AG04449 (cell line): ENCODE measurements at regions not wholly inside any gene's neighbourhood (a gene's known extent, or its start where the extent isn't known, plus 50 kb on each side); places are given as distances from the start of the nearest gene placed in this dataset.

Experiments used
- CTCF ChIA-PET: fragments of 350-600 bp; formaldehyde crosslinking; extraction: SDS; loops from one replicate; lab custom pipeline; 2021; ENCODE audit warnings: antibody characterized with exemption; lab: Yijun Ruan, JAX
- POLR2A ChIA-PET: fragments of 400-600, 350-600 bp; formaldehyde crosslinking; extraction: SDS; loops from one replicate; lab custom pipeline; 2020; ENCODE audit warnings: antibody characterized with exemption, inconsistent platforms; lab: Yijun Ruan, JAX
- DNase-seq: peaks from one replicate; pipeline ENCODE4 v3.0.0-alpha.2; 2010; ENCODE audit warnings: low read depth, low spot score
- H3K4me3 ChIP-seq: 2 replicates; pipeline ENCODE4 v1.5.1; 2011; ENCODE audit warnings: low read depth, mild to moderate bottlenecking, control low read depth, low read length
- TF ChIP-seq, protein P1 (sequence below): IDR thresholded peaks from one replicate; pipeline ENCODE4 v1.5.1; 2011; ENCODE audit warnings: mild to moderate bottlenecking, moderate library complexity, low read length, control low read depth, inconsistent platforms; ENCODE audit not compliant: insufficient read depth; ENCODE audit errors: missing control alignments

DNA sequence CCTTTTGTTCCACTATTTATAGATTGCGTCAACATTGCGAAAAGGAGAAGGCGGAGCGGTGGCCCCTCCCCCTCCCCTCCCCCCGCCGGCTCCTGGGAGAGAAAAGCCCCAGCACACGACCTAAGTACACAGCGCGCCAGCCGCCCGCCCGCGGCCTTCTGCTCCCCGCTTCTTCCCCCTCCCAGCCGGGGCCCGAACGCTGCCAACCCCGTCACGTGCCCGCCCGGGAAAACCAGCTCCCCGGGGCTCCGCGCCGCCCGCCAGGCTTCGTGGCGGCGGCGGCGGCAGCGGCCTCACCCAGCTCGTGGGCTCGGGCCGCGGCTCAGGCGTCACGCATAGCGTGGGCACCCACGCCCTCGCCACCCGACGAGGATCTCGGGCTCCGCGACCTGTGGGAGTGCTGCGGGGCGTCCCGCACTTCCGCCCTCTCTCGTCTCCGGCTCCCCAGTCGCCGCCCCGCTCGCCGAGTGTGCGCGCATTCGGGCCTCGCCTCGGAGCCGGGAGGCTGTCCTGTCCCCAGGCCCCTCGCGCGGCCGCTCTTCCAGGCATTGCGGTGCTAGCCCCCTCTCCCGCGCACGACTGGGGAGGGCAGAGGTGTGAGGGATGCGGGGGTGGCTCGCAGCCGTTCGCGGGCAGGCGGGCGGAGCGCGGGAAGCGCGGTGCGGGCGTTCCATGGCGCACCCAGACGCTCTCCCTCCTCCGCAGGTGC lies 110.5 kb downstream of the KCNRG start:
- TF ChIP-seq, protein P1, sequence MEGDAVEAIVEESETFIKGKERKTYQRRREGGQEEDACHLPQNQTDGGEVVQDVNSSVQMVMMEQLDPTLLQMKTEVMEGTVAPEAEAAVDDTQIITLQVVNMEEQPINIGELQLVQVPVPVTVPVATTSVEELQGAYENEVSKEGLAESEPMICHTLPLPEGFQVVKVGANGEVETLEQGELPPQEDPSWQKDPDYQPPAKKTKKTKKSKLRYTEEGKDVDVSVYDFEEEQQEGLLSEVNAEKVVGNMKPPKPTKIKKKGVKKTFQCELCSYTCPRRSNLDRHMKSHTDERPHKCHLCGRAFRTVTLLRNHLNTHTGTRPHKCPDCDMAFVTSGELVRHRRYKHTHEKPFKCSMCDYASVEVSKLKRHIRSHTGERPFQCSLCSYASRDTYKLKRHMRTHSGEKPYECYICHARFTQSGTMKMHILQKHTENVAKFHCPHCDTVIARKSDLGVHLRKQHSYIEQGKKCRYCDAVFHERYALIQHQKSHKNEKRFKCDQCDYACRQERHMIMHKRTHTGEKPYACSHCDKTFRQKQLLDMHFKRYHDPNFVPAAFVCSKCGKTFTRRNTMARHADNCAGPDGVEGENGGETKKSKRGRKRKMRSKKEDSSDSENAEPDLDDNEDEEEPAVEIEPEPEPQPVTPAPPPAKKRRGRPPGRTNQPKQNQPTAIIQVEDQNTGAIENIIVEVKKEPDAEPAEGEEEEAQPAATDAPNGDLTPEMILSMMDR: no peak
- ChIA-PET CTCF (interaction anchor here (0.7 to 2.1 kb wide), 11 partner anchors 10 to 786 kb away, joined by 3 to 8 read pairs (median 3); partner anchors contain the start of gene SPRYD7), POLR2A (interaction anchor here (0.6 to 2.1 kb wide), 7 partner anchors 30 to 673 kb away, joined by 3 to 15 read pairs (median 3); no protein-coding TSS in a partner anchor)
- no peak for DNase-seq
- peak overlapping the region; percentile 96 for H3K4me3 ChIP-seq

DNA sequence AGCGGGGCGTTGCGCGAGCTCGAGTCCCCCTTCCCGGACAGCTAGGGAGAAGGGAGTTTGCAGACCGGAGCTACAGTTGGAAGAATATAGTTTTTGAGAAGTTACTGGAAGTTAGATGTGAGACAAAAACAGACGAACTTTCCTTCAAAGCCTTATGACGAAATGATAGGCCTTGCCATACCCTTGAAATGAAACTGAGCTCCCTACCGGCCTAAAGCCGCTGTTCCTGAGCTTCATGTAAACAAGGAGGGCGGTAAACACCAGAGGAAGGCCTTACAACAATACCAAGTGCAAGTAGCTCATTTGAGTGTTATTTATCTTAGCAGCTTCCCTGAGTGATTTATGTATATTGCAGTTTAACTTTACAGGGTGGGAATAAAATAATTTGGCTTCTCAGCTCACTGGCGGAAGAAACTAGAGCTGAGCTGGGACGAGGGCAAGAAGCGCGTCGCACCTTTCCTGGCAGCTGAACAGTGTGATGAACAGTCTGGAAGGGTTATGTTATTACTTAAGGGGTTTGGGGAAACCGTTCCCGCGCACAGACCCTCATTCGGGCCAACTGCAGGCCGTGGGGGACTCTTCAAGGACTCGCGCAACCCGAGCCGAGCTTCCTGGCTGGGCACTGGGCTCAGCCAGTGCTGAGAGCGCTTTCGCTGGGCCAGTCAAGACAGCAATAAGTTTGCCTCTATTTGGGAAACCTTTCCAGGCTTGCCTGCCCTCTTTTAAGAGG lies 111.2 kb downstream of the KCNRG start:
- H3K4me3 ChIP-seq: peak overlapping the region; percentile 96
- ChIA-PET POLR2A (interaction anchor here (0.7 to 1.1 kb wide), 2 partner anchors 568 to 672 kb away, joined by 3 to 4 read pairs; no protein-coding TSS in a partner anchor), CTCF (interaction anchor here (0.7 to 1.5 kb wide), 7 partner anchors 11 to 785 kb away, joined by 3 to 8 read pairs (median 3); partner anchors contain the start of gene SPRYD7)
- TF ChIP-seq, protein P1: no peak
- DNase-seq: no peak

DNA sequence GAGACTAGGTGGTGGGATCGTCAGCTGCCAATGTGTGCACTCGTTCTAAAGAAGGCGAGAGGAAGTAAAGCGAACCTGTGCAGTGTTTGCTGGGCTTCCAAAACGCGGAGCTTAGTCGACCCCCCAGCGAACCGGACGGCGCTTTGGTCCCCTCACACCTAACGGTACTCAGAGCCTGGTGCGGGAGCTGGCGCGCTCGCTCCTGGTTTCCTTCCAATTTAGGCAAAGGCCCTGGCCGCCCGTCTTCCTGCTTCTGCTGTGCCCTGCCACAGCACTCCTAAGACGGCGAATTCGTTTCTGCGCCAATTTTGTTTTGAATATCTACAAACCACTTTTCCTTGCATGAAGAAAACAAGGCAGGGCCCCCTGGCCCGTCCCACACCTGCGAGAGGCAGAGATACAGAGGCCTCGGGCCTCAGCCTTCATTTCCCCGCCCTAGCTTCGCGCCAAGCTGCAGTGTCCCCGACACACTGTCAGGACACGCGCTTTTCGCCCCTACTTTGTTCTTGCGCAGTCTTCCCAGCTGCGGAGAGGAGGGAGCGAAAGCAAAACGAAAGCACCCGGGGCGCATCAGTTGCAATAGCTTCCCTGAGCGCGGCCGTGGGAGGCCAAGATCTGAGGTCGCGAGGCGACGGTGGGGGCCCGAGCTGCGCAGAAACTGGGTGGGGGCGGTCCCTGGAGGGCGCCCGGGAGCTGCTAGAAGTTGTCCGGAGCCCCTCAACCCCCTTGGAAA lies 111.9 kb downstream of the KCNRG start:
- no peak for DNase-seq
- peak overlapping the region; percentile 46 for H3K4me3 ChIP-seq
- CTCF ChIA-PET: interaction anchor here (0.8 to 1.3 kb wide), 6 partner anchors 12 to 191 kb away, joined by 3 to 8 read pairs (median 3); partner anchors contain the start of gene SPRYD7
- POLR2A ChIA-PET: no interaction called here
- TF ChIP-seq, protein P1: no peak

DNA sequence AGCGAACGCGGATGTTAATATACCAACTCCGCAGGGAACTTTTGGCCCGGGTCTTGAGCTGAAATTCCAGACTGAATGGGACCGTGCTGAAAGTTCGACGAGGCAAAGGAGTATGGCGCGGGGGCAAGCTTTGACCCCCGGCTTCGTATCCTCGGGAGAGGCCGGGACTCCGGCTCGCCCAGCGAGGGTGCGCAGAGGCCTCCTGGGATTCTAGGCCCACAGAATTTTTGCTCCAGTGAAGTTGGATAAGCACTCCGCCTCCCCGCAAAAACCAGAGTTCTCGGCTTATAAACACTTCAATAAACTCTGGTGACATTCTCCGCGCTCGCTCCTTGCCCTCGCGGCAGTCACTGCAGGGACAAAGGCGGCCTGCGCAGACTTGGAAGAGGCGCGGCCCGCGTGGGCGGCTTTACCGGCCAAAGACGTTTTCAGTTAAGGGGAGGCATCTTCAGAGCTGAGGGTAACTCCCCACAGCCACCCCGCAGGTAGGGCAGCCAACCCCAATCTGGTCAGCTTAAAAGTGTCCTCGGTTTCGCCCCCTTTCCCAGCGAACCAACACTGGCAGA lies 112.6 kb downstream of the KCNRG start:
- ChIA-PET CTCF (interaction anchor here (1.1 to 1.3 kb wide), 3 partner anchors 44 to 151 kb away, joined by 3 read pairs; no protein-coding TSS in a partner anchor), POLR2A (no interaction called here)
- no peak for DNase-seq
- TF ChIP-seq, protein P1: no peak
- H3K4me3 ChIP-seq: peak overlapping the region; percentile 46

DNA sequence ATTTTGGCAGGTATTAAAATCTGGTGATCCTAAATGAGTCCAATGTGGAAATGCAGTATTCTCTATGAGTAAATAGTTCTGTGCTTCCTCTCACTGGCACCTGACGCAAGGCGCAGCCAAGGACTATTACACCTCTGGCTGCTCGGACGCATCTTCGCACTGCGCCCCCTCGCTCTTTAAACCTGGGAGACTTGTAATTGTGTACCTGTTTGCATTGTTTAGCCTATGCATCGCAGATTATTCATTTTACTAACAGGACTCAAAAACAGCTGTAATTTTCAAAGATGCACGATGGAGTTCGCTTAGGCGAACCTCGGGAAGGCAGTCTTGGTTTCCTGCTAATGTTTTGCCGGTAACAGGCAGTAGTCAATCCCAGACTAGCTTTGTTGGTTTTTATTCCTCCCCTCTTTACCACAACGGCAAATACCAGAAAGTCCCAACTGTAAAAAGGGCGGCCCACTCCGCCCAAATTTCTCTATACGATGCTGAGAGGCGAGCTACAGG lies 113.2 kb downstream of the KCNRG start:
- TF ChIP-seq, protein P1: no peak
- CTCF ChIA-PET: interaction anchor here (1.0 to 1.3 kb wide), 2 partner anchors 46 to 152 kb away, joined by 3 read pairs; no protein-coding TSS in a partner anchor
- POLR2A ChIA-PET: no interaction called here
- no peak overlapping the region for H3K4me3 ChIP-seq
- no peak for DNase-seq
